HG03378 (cell line): ENCODE measurements at regions not wholly inside any gene's neighbourhood (a gene's known extent, or its start where the extent isn't known, plus 50 kb on each side); places are given as distances from the start of the nearest gene placed in this dataset.
"Not testable (repeated sequence)": the region's sequence is repeated elsewhere in the genome, so short reads cannot be mapped to it uniquely, and the experiment has no call there.

Experiments
- ATAC-seq: cut with Tn5 transposase; IDR thresholded peaks from one replicate; pipeline ENCODE4 v1.9.1; 2021; ENCODE audit warnings: mild to moderate bottlenecking, moderate library complexity; ENCODE audit not compliant: unreplicated experiment

DNA sequence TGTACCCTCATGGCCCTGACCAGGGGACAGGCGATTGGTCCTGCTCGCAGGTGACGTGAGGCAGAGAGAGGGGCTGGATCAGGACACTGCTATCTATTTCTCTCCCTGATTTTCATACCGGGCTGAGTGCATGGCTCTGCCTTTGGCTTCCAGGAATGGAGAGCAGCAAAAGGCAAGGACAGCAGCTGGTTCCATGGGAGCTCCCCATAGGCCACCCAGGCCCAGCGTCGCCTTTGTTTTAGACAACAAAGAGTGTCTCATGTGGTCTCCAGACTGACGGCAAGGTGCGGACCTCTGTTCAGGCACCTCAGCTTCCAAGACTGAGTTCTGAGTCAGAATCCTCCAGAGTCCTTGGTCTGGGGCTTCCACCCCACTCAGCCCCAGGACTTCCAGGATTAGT lies 123.1 kb downstream of the VEGFA start:
- no peak for ATAC-seq

DNA sequence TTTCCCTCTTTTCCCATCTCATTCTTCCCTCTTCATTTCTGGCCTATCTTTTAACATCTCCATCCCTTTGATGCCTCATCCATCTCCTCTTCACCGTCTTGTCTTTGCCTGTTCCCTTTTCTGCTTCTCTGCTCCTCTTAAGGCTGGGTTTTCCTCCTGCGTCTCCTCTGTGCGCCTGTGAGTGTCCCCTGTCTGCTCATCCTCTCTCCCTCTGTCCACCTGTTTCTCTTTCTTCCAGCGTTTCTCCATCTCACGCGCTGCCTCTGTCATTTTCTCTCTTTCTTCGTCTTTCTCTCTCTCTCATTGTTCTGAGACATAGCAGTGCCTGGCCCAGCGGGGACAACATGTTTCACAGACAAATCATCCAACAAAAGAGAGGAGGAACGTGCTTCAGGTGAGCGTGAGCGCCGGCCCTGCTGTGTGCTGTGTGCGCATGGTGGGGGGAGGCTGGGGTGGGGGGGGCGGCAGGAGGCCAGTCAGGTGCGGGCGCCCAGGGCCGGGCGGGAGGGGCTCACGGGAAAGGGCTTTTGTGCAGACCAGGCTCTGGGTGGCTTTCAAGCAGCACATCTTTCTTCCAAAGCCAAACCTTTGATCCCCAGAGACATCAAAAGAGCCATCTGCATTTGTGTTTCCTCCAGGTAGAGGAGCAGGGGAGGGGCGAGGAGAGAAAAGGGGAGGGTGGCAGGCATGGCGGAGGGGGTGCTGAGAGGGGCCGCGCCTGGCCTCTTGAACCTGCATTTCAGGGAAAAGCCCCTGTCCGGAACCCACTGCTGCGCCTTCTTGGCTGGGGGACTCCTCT lies 121.3 kb downstream of the VEGFA start:
- no peak for ATAC-seq

- ATAC-seq = no peak
These were observed 120.4 kb downstream of the VEGFA start for GRCh38 chr6:43890197-43891062.

- no peak for ATAC-seq
These were observed 118.1 kb downstream of the VEGFA start for GRCh38 chr6:43887906-43888683.

- ATAC-seq = no peak
These were observed 117.4 kb downstream of the VEGFA start for GRCh38 chr6:43887340-43887858.

DNA sequence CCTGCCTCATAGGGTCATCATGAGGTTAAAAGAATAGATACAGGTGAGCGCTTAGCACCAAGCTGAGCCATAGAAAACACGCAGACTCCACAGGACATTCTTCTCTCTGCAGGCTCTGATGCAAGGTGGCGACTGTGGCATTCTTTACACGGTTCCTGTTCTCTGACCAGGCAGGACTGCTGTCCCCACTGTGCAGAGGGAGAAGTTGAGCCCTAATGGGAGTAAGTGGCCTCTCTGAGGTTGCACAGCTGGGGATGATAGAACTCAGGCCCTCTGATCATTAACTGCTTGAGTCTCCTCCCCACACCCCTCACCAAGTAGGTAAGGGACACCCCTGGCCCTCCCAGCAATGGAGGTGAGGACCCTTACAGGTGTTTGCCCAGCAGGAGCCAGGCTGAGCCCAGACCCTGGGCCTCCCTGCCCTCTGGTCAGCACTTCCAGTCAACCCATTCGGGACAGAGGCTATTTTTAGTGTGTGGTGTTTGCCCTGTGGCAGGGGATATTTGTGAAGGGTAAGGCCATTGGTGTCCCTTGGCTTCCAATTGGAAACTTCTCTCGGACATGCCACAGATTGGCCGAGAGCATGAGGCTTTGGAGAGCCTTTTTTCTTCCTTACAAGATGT lies 116.8 kb downstream of the VEGFA start:
- ATAC-seq = no peak

- ATAC-seq = no peak
These were observed 116.1 kb downstream of the VEGFA start for GRCh38 chr6:43886067-43886461.

DNA sequence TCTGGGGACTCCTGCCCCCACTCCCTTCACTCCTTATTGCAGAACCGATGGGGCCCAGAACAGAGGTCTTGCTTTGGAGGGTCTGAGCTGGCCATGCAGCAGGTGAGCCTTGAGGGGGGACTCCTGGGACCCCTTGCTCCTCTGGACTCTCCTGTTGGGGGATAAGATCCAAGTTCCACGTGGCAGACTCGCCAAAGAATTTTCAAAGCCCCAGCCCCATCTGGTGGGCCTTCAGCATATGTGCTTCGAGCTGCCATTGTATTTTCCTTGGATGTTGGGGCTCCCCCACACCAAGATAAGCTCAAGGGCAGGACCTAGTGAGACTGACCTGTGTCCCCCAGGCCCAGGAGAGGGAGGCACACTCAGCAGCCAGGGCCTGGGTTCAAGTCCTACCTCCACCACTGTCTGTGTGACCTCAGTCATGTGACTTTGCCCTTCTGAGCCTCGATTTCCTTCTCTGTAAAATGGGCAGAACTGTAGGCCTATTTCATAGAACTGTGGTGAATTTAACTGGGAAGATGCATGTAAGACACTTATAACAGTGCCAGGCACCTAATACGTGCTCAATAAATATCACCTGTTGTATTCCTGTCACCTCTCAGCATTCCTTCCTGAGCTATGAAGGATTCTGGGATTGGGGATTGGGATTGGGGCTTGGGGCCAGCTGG lies 115.5 kb downstream of the VEGFA start:
- no peak for ATAC-seq

- no peak for ATAC-seq
These were observed 114.6 kb downstream of the VEGFA start for GRCh38 chr6:43884652-43885022.

DNA sequence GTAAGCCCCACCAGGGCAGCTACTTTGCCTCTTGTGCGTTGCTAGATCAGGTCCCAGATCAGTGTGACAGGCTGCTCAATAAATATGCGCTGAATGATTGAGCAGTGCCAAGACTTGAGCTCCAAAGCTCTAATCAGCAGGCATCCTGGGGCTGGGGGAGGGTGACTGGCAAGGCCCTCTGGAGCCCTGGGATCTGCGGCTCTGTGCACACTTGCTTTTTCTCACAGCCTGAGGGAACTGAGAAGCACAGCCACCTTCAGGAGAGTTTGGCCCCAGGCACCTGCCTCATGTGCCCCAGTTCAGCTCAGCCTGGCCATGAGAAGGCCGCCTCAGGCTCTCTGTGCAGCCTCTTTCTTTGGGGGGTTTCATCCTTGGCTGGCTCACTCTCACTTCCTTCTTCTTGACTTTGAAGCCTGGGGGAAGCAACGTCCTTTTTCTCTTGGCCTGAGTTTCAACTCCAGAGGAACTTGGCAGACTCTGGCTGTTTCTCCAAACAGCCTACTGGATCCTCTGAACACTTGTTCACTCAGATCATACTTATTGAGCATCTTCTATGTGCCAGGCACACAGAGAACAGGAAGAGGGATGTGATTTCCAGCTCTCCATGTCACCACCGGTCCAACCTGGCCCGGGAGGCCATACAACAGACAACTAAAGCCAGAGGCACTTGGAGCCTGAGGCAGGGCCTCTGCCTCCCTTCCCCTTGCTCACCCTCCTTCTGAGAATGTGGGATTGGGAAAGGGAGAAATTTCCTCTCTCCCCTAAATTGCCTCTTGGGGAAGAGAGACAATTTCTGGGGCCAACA lies 114.0 kb downstream of the VEGFA start:
- no peak for ATAC-seq

DNA sequence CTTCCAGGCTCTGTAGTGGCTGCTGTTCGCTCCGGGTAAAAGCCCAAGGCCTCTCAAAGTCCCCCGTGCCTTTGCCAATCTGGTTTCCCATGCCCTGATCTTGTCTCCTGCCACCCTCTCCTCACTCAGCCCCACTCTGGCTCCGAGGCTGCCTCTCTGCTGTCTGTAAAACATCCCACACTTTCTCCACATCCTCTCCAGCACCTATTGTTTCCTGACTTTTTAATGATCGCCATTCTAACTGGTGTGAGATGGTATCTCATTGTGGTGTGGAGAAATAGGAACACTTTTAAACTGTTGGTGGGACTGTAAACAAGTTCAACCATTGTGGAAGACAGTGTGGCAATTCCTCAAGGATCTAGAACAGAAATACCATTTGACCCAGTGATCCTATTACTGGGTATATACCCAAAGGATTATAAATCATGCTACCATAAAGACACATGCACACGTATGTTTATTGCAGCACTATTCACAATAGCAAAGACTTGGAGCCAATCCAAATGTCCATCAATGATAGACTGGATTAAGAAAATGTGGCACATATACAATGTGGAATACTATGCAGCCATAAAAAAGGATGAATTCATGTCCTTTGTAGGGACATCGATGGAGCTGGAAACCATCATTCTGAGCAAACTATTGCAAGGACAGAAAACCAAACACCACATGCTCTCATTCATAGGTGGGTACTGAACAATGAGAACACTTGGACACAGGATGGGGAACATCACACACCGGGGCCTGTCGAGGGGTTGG lies 112.9 kb downstream of the VEGFA start:
- ATAC-seq = not testable (repeated sequence)

- no peak for ATAC-seq
These were observed 110.5 kb downstream of the VEGFA start for GRCh38 chr6:43880236-43881137.

DNA sequence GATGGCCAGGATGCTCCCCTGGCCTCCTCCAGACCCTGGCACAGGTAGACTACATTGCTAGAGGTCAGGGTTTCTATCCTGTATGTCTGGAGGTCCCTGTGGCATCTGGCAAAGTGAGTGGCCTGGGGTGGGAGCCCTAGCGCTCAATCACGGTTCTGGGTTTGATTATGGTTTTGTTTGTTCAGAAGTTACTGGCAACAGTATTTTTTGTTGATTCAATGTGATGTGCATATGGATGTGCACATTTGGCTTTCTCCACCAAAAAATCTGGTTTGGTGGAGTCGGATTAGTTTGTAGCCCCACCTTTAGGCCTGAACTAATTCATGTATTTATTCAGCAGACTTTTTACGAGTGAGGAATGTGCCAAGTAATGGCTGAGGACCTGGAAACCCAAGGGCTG lies 109.7 kb downstream of the VEGFA start:
- no peak for ATAC-seq

GRCh38 chr6:43878823-43879495 lies 108.9 kb downstream of the VEGFA start:
- ATAC-seq = no peak

DNA sequence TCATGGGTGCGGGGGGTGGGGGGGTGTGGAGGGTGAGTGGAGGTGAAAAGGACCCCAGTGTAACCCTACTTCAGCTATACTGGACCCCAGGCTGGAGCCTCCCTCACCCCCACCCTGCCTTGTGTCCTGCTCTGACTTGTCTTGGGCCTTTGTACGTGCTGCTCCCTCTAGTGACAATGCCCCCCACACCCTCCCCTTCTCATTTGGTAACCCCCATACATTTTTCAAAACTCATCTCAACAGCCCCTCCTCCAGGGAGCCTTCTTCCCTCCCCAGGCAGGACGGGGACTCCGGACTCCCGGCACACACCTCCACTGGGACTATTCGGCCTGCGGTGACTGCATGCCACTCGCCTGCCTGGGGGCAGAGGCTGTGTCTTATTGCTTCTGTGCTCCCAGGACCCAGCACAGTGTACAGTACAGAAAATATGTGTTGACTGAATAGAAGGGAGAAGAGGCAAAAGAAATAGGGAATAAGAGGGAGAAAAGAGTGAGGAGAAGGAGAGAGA lies 108.2 kb downstream of the VEGFA start:
- ATAC-seq = no peak

- ATAC-seq = no peak
These were observed 107.6 kb downstream of the VEGFA start for GRCh38 chr6:43877463-43878126.
